ENCODE measurements at regions not wholly inside any gene's neighbourhood (a gene's known extent, or its start where the extent isn't known, plus 50 kb on each side); places are given as distances from the start of the nearest gene placed in this dataset.

DNA sequence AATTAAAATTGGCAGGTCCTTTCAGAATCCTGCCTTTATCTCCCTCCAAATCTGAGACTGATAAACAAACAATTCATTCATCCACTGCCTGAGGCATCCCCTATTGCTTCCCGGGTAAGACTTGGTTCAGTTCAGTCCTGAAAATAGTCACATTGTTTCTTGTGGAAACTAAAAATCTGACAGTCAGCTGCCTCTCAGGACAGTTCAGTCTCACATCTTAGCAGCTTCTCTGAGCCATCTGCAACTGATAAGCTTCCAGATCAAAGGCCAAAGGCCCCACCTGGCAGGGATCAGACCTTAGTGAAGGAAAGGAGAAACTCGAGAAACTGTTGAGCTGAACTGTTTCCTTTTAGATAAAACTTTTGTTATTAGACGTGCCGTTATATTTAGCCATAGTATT lies 264.5 kb downstream of the IL15 start (continued):
- TF ChIP-seq, protein P1, sequence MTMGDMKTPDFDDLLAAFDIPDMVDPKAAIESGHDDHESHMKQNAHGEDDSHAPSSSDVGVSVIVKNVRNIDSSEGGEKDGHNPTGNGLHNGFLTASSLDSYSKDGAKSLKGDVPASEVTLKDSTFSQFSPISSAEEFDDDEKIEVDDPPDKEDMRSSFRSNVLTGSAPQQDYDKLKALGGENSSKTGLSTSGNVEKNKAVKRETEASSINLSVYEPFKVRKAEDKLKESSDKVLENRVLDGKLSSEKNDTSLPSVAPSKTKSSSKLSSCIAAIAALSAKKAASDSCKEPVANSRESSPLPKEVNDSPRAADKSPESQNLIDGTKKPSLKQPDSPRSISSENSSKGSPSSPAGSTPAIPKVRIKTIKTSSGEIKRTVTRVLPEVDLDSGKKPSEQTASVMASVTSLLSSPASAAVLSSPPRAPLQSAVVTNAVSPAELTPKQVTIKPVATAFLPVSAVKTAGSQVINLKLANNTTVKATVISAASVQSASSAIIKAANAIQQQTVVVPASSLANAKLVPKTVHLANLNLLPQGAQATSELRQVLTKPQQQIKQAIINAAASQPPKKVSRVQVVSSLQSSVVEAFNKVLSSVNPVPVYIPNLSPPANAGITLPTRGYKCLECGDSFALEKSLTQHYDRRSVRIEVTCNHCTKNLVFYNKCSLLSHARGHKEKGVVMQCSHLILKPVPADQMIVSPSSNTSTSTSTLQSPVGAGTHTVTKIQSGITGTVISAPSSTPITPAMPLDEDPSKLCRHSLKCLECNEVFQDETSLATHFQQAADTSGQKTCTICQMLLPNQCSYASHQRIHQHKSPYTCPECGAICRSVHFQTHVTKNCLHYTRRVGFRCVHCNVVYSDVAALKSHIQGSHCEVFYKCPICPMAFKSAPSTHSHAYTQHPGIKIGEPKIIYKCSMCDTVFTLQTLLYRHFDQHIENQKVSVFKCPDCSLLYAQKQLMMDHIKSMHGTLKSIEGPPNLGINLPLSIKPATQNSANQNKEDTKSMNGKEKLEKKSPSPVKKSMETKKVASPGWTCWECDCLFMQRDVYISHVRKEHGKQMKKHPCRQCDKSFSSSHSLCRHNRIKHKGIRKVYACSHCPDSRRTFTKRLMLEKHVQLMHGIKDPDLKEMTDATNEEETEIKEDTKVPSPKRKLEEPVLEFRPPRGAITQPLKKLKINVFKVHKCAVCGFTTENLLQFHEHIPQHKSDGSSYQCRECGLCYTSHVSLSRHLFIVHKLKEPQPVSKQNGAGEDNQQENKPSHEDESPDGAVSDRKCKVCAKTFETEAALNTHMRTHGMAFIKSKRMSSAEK (CRISPR knock-in tag; IDR thresholded peaks at IDR 0.05; ENCODE audit: borderline replicate concordance) = no peak
- TF ChIP-seq, protein P2, sequence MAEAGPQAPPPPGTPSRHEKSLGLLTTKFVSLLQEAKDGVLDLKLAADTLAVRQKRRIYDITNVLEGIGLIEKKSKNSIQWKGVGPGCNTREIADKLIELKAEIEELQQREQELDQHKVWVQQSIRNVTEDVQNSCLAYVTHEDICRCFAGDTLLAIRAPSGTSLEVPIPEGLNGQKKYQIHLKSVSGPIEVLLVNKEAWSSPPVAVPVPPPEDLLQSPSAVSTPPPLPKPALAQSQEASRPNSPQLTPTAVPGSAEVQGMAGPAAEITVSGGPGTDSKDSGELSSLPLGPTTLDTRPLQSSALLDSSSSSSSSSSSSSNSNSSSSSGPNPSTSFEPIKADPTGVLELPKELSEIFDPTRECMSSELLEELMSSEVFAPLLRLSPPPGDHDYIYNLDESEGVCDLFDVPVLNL (CRISPR knock-in tag; IDR thresholded peaks at IDR 0.05; ENCODE audit: borderline replicate concordance, low read depth) = no peak
- TF ChIP-seq NFATC4 (CRISPR knock-in tag; IDR thresholded peaks at IDR 0.05) (no peak), JUN (CRISPR knock-in tag; IDR thresholded peaks at IDR 0.05) (no peak), PRRX2 (CRISPR knock-in tag; IDR thresholded peaks at IDR 0.05) (no peak), ATF1 (CRISPR knock-in tag; IDR thresholded peaks at IDR 0.05) (no peak), ZNF121 (CRISPR knock-in tag; IDR thresholded peaks at IDR 0.05) (no peak), ZNF232 (CRISPR knock-in tag; IDR thresholded peaks at IDR 0.05) (no peak)
- TF ChIP-seq, protein P3, sequence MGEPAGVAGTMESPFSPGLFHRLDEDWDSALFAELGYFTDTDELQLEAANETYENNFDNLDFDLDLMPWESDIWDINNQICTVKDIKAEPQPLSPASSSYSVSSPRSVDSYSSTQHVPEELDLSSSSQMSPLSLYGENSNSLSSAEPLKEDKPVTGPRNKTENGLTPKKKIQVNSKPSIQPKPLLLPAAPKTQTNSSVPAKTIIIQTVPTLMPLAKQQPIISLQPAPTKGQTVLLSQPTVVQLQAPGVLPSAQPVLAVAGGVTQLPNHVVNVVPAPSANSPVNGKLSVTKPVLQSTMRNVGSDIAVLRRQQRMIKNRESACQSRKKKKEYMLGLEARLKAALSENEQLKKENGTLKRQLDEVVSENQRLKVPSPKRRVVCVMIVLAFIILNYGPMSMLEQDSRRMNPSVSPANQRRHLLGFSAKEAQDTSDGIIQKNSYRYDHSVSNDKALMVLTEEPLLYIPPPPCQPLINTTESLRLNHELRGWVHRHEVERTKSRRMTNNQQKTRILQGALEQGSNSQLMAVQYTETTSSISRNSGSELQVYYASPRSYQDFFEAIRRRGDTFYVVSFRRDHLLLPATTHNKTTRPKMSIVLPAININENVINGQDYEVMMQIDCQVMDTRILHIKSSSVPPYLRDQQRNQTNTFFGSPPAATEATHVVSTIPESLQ (CRISPR knock-in tag; IDR thresholded peaks at IDR 0.05) = no peak
- TF ChIP-seq, protein P4, sequence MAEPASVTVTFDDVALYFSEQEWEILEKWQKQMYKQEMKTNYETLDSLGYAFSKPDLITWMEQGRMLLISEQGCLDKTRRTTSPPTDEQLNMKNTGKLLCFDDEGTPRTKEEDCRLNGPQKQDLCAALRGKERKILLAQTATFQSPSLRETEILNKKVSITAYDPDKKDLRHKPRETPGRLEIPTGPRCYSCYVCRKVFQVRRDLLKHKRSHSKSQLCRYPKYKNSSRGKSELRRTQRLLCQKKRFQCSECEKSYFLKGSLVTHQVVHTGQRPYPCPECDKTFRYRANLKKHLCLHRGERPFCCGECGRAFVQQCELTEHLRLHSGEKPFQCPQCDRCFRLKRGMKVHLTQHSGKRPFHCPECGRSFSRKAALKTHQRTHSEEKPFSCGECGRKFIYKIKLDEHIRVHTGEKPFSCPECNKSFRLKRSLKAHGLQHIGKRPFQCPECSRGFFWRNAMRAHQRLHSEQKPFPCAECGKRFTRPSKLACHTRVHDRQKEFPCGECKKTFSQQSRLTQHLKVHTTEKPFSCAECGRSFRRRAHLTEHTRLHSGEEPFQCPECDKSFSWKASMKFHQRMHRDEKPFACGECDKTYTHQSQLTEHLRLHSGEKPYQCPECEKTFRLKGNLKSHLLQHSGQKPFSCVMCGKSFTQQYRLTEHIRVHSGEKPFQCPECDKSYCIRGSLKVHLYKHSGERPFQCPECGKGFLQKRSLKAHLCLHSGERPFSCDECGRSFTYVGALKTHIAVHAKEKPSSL (CRISPR knock-in tag; conservative IDR thresholded peaks at IDR 0.05) = no peak

DNA sequence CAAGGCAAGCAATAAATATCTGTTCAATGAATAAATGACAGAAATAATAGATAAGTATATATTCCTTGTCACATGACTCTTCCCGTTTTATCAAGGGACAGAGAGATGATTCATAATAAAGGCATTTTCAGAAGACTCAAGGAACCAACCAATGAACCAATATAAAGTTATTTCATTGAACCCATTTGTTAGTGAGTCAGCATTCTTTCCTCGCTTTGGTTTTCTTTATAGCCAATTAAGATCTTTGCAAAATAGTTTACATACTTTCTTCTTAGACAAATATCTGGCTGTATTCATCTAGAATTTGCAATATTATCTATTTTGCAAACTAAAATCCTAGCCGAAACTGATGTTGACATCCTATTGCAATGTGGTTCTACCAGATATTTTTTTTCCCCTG lies 269.4 kb downstream of the IL15 start:
- POLR2A ChIA-PET = no interaction called here
- Mint-ChIP-seq H3K36me3 (peaks cover 11% of the 10 kb centered on the region), H3K4me3 (no peak overlapping the region), H3K27ac (no peak overlapping the region), H3K9me3 (peaks cover 18% of the 10 kb centered on the region), H3K27me3 (ENCODE audit: low read depth) (no peaks in the 10 kb centered on the region), H3K4me1 (peaks cover 16% of the 10 kb centered on the region)
- ATAC-seq (no peak), DNase-seq (ENCODE audit: low spot score) (no peak)
- CTCF ChIA-PET = no interaction called here
- TF ChIP-seq ELF4 (CRISPR knock-in tag; IDR thresholded peaks at IDR 0.05; ENCODE audit: low read depth) = no peak
- no peak for TF ChIP-seq TEAD4 (CRISPR knock-in tag; IDR thresholded peaks at IDR 0.05)
- TF ChIP-seq OVOL2 (CRISPR knock-in tag; IDR thresholded peaks at IDR 0.05; ENCODE audit: borderline replicate concordance) = no peak
- TF ChIP-seq, protein P5, sequence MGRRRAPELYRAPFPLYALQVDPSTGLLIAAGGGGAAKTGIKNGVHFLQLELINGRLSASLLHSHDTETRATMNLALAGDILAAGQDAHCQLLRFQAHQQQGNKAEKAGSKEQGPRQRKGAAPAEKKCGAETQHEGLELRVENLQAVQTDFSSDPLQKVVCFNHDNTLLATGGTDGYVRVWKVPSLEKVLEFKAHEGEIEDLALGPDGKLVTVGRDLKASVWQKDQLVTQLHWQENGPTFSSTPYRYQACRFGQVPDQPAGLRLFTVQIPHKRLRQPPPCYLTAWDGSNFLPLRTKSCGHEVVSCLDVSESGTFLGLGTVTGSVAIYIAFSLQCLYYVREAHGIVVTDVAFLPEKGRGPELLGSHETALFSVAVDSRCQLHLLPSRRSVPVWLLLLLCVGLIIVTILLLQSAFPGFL (CRISPR knock-in tag; IDR thresholded peaks at IDR 0.05; ENCODE audit: borderline replicate concordance) = no peak
- TF ChIP-seq, protein P6, sequence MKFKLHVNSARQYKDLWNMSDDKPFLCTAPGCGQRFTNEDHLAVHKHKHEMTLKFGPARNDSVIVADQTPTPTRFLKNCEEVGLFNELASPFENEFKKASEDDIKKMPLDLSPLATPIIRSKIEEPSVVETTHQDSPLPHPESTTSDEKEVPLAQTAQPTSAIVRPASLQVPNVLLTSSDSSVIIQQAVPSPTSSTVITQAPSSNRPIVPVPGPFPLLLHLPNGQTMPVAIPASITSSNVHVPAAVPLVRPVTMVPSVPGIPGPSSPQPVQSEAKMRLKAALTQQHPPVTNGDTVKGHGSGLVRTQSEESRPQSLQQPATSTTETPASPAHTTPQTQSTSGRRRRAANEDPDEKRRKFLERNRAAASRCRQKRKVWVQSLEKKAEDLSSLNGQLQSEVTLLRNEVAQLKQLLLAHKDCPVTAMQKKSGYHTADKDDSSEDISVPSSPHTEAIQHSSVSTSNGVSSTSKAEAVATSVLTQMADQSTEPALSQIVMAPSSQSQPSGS (CRISPR knock-in tag; IDR thresholded peaks at IDR 0.05; ENCODE audit: borderline replicate concordance, low read depth) = no peak
- no peak for TF ChIP-seq PRRX2 (CRISPR knock-in tag; IDR thresholded peaks at IDR 0.05)
- TF ChIP-seq, protein P7, sequence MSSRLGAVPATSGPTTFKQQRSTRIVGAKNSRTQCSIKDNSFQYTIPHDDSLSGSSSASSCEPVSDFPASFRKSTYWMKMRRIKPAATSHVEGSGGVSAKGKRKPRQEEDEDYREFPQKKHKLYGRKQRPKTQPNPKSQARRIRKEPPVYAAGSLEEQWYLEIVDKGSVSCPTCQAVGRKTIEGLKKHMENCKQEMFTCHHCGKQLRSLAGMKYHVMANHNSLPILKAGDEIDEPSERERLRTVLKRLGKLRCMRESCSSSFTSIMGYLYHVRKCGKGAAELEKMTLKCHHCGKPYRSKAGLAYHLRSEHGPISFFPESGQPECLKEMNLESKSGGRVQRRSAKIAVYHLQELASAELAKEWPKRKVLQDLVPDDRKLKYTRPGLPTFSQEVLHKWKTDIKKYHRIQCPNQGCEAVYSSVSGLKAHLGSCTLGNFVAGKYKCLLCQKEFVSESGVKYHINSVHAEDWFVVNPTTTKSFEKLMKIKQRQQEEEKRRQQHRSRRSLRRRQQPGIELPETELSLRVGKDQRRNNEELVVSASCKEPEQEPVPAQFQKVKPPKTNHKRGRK (CRISPR knock-in tag; IDR thresholded peaks at IDR 0.05; ENCODE audit: borderline replicate concordance) = no peak
- no peak for TF ChIP-seq NFYB (CRISPR knock-in tag; conservative IDR thresholded peaks at IDR 0.05; ENCODE audit: low read depth)
- no peak for TF ChIP-seq ZNF263 (CRISPR knock-in tag; IDR thresholded peaks at IDR 0.05; ENCODE audit: low read depth)
- no peak for TF ChIP-seq NR2C2 (CRISPR knock-in tag; IDR thresholded peaks at IDR 0.05)
- no peak for TF ChIP-seq TCF7 (CRISPR knock-in tag; IDR thresholded peaks at IDR 0.05; ENCODE audit: low read depth)
- TF ChIP-seq KAT7 (CRISPR knock-in tag; IDR thresholded peaks at IDR 0.05; ENCODE audit: borderline replicate concordance) = no peak
- TF ChIP-seq ZNF671 (CRISPR knock-in tag; IDR thresholded peaks at IDR 0.05) = no peak
- TF ChIP-seq SMAD3 (CRISPR knock-in tag; IDR thresholded peaks at IDR 0.05; ENCODE audit: borderline replicate concordance) = no peak
